ENCODE measurements at regions not wholly inside any gene's neighbourhood (a gene's known extent, or its start where the extent isn't known, plus 50 kb on each side); places are given as distances from the start of the nearest gene placed in this dataset.

DNA sequence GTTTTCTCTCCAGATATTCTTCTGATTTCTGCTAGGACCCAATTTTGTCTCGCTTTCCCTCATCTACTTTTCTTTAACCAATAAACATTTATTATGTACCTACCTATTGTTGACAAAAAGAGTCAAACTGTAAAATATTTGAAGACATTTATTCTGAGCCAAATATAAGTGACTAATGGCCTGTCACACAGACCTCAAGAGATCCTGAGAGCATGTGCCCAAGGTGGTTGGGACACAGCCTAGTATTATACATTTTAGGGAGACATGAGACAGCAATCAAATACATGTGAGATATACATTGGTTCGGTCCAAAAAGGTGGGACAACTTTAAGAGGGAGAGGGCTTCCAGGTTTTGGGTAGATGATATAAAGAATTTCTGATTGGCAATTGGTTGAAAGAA lies 191.8 kb downstream of the NXNL2 start:
- TF ChIP-seq YY1 (IDR thresholded peaks at IDR 0.05; ENCODE audit: low read depth) (no peak), REST (IDR thresholded peaks at IDR 0.05; ENCODE audit: low read depth) (no peak), CREB1 (IDR thresholded peaks at IDR 0.05; ENCODE audit: low read depth) (no peak), TAF1 (IDR thresholded peaks at IDR 0.05; ENCODE audit: low read depth) (no peak), EP300 (IDR thresholded peaks at IDR 0.05; ENCODE audit: borderline replicate concordance) (no peak), RAD21 (IDR thresholded peaks at IDR 0.05; ENCODE audit: low read depth) (no peak)
